Lower leg skin (tissue), 4 donors: ENCODE measurements at regions not wholly inside any gene's neighbourhood (a gene's known extent, or its start where the extent isn't known, plus 50 kb on each side); places are given as distances from the start of the nearest gene placed in this dataset.
A peak's percentile ranks its signal among the peaks of the same experiment; 100 is the strongest.

Experiments
- DNase-seq, 2 donors: peaks; one replicate each; pipeline ENCODE4 v3.0.0-alpha.2; 2019; ENCODE audit warnings: low spot score in 2 of 2
- H3K4me3 ChIP-seq: fragments of 200-600 bp; sonication (generic); 2 replicates; pipeline ENCODE4 v1.5.1; 2017; ENCODE audit warnings: mild to moderate bottlenecking, low read depth; ENCODE audit not compliant: poor library complexity, severe bottlenecking
- POLR2A ChIP-seq, 2 donors: fragments of 450-650 bp; IDR thresholded peaks; one replicate each; pipeline ENCODE4 v1.6.1; 2016 to 2017; ENCODE audit warnings: antibody characterized with exemption in 2 of 2, mild to moderate bottlenecking in 1 of 2, moderate library complexity in 1 of 2
- WGBS, 2 donors: methylation state at CpG; one replicate each; pipeline ENCODE4 v1.1.5; 2018; 5-methylcytosine and 5-hydroxymethylcytosine counted together
- intact Hi-C: fragments of 100-400 bp; cut with DNase I; formaldehyde crosslinking; loops from one replicate; pipeline ENCODE4 v1.15.0; 2023; ENCODE audit warnings: low total_unique reads
- TF ChIP-seq, protein P1 (sequence below), 3 donors: fragments of 450-650 bp; IDR thresholded peaks; one replicate each; pipeline ENCODE4 v1.5.1; 2016; ENCODE audit warnings: antibody characterized with exemption in 3 of 3, mild to moderate bottlenecking in 3 of 3, moderate library complexity in 2 of 3

- 78 to 91% methylated on average over 7 of the region's 7 CpGs for WGBS, 2 donors
- no peak overlapping the region for H3K4me3 ChIP-seq
- TF ChIP-seq, protein P1, sequence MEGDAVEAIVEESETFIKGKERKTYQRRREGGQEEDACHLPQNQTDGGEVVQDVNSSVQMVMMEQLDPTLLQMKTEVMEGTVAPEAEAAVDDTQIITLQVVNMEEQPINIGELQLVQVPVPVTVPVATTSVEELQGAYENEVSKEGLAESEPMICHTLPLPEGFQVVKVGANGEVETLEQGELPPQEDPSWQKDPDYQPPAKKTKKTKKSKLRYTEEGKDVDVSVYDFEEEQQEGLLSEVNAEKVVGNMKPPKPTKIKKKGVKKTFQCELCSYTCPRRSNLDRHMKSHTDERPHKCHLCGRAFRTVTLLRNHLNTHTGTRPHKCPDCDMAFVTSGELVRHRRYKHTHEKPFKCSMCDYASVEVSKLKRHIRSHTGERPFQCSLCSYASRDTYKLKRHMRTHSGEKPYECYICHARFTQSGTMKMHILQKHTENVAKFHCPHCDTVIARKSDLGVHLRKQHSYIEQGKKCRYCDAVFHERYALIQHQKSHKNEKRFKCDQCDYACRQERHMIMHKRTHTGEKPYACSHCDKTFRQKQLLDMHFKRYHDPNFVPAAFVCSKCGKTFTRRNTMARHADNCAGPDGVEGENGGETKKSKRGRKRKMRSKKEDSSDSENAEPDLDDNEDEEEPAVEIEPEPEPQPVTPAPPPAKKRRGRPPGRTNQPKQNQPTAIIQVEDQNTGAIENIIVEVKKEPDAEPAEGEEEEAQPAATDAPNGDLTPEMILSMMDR (IDR thresholded peaks at IDR 0.05): no peak
- no peak for TF ChIP-seq POLR2A (IDR thresholded peaks at IDR 0.05)
- intact Hi-C loops: no loop called here
- DNase-seq: peak in 1 of 2 donors; percentile 46
Observed at GRCh38 chr3:43170553-43170952, 64.7 kb upstream of the POMGNT2 start.

DNA sequence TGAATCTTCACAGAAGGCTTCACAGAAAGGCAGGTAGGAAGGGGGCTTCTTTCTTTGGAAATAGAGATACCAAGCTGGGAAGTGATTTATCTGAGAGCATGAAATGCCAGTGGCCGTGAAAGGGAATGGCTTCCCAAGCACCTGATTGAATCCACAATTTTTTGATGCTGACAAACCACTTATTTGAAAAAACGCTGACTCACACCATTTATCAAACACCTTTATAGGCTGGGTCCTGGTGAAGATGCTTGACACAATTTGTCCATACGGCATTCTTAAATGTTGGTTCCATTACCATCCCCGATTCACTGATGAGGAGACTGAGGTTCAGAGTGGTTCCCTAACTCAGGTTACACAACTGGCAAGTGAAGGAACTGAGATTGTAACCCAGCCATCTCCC is 64.1 kb upstream of the POMGNT2 start:
- DNase-seq: no peak
- intact Hi-C loops: no loop called here
- H3K4me3 ChIP-seq: no peak overlapping the region
- 95% methylated on average over 4 of the region's 4 CpGs for WGBS, 2 donors
- no peak for TF ChIP-seq POLR2A (IDR thresholded peaks at IDR 0.05)
- TF ChIP-seq, protein P1 (IDR thresholded peaks at IDR 0.05): no peak

DNA sequence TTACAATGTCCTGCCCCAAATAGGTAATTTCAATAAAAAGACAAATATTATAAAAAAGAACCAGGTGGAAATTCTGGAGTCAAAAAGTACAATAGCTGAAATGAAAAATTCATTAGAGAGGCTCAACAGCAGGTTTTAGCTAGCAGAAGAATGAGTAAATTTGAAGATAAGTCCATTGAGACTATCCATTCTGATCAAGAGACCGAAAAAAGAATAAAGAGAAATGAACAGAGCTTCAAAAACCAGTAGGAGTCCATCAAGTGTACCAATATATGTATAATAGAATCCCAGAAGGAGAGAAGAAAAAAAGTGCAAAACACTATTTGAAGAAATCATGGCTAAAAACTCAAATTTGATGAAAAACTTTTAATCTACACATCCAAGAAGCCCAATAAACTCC is 60.5 kb upstream of the POMGNT2 start:
- WGBS, 2 donors: 67 to 73% methylated on average over 1 of the region's 1 CpG
- no peak overlapping the region for H3K4me3 ChIP-seq
- intact Hi-C loops: no loop called here
- TF ChIP-seq, protein P1 (IDR thresholded peaks at IDR 0.05): no peak
- no peak for TF ChIP-seq POLR2A (IDR thresholded peaks at IDR 0.05)
- DNase-seq: no peak

GRCh38 chr3:43165786-43166185 is 59.9 kb upstream of the POMGNT2 start:
- no peak for DNase-seq
- intact Hi-C loops: no loop called here
- TF ChIP-seq POLR2A (IDR thresholded peaks at IDR 0.05): no peak
- TF ChIP-seq, protein P1 (IDR thresholded peaks at IDR 0.05): no peak
- 77 to 94% methylated on average over 3 of the region's 3 CpGs for WGBS, 2 donors
- no peak overlapping the region for H3K4me3 ChIP-seq

- no peak for DNase-seq
- no peak overlapping the region for H3K4me3 ChIP-seq
- intact Hi-C loops: no loop called here
- WGBS, 2 donors: 72 to 81% methylated on average over 8 to 9 of the region's 9 CpGs
- no peak for TF ChIP-seq POLR2A (IDR thresholded peaks at IDR 0.05)
- TF ChIP-seq, protein P1 (IDR thresholded peaks at IDR 0.05): no peak
Observed at GRCh38 chr3:43163895-43164493, 58.1 kb upstream of the POMGNT2 start.
